CD4-positive, alpha-beta T cell treated with Interleukin-4 for 4 hours (primary cell): ENCODE measurements at regions not wholly inside any gene's neighbourhood (a gene's known extent, or its start where the extent isn't known, plus 50 kb on each side); places are given as distances from the start of the nearest gene placed in this dataset.

ENCODE experiments used
- DNase-seq: peaks from one replicate; pipeline ENCODE4 v3.0.0-alpha.2; 2020

DNA sequence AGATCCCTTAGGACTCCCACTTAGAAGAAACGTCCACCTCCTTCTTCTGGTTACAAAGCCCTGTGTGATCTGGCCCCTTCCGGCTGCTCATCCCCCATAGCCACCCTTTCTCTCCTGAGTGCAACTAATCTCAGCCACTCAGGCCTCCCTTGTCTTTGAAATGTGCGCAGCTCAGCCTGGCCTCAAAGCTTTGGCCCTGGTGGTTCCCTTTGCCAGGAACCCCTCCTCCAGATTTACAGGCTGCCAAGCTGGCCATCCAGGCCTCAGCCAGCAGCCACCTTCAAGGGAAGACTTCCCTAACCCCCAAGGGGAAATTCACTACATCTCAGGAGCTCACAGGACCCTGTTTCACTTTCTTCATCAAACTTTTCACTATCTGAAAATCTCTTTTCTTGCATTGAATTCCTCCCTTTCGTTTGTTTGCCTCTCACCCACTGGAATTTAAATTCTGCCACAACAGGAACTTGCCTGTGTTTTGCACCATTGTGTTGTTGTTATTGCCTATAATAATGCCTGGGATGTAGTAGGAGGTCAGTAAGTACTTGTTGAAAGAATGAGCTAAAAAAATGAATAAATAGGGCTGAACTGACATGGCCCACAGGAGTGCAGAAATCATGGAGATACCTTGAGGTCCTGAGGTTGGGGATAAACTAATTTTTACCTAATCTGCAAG lies 109.5 kb upstream of the PFN2 start:
- no peak for DNase-seq

DNA sequence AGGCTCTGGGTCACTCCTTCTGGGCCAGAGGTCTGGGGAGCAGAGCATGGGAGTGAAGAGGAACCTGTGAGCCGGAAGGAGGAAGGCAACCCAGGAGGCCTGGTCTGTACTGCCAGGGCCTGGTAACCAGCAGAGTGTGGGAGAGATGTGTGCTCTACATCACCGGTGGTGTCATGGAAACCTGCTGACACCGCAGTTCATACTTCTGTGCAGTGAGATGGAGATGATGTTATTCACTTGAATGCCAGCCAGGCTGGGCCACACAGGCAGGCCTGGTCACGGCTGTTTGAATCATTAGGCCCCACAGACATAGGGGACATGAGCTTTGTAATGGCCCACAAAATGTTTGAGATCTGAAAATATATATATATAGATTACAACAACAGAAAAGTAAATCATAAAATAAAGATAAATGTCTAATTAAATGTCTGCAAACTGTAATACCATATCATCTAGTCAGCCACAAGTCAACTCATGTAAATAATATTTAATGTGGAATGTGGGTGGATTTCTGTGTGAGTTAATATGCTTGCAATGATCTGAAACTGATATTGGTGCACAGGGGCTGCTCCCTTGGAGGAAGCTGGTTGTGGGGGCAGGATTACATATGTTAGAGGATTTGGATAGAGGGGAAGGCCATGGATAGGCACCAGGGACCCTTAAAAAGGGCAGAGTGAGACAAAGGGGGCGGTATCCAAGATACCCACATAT lies 108.5 kb upstream of the PFN2 start:
- DNase-seq: no peak

DNA sequence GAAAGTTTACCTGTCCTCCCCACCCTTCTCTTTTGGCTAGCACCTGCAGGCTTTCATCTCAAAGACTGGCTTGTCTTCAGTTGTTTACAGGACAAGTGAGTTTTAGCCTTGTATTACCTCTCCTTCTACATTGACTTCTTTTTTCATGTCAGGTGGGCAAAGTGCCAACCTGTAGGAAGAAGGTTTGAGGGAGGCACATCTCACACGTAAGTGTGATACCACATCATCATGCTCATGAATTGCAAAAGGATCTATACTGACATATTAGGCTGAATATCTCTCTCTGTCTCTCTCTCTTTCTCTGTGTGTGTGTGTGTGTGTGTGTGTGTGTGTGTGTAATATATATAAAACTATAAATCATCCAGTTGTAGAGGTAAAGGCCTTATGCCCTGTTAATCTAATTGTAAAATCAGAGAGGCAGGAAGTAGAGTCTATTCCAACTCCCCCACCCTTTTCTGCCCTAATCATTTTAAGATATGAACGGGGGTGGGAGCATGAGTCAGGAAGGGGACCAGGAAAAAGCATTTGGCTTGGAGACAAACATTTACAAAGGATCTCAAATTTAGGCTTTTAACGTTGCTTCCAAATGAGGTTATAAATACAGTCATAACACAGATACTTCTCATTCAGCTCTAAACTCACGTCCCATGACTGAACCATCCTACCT lies 107.0 kb upstream of the PFN2 start:
- DNase-seq: no peak

DNA sequence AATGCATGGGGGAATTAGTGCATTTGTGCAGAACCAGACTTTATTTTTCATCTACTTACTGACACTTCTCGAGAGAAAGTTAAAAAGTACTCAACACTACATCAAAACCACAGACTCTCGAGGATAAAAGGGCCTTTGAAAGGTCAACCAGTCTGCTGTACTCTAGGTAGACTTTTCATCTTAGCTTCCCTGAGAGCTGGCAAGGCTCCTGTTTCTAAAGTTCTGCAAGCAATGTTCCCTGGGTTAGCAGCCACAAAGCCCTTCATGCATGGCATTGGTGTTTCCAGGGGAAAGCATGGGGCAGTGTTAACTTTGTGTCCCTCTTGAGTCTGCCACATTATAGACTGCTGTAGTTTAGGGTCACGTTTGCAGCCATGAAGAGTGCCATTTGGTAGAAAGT lies 106.4 kb upstream of the PFN2 start:
- no peak for DNase-seq

DNA sequence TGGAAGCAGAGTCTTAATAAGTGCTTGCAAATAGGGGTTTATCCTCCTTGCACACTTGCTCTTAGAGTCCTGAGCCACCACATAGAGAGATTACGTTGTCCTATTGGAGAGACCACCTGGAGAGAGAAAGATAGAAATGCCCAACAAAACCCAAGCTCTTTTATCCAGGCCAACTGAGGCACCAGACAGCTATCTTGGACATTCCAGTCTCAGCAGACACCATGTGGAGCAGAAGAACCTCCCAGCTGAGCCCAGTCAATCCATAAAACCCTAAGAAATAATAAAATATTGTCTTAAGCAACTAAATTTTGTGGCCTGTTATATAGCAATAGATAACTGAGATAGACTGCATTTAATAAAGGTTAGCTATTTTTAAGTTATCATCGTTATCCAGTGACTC lies 105.7 kb upstream of the PFN2 start:
- DNase-seq: no peak

DNA sequence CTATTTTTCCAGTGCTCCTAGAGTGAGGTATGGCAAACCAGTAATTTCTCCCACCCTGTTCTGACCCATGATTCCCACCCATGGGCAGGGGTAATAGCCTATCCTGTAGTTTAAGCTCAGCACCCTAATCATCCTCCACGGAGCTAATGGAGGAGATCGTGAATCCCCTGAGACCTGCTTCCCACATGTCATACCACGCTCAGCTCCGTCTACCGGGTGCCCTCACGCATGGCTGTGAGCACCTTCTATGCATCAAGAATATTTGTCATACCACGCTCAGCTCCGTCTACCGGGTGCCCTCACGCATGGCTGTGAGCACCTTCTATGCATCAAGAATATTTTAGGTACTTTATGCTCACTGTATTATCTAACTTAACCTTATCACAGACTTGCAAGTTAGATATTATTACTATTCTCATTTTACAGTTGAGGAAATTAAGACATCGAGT lies 104.7 kb upstream of the PFN2 start:
- DNase-seq: no peak

DNA sequence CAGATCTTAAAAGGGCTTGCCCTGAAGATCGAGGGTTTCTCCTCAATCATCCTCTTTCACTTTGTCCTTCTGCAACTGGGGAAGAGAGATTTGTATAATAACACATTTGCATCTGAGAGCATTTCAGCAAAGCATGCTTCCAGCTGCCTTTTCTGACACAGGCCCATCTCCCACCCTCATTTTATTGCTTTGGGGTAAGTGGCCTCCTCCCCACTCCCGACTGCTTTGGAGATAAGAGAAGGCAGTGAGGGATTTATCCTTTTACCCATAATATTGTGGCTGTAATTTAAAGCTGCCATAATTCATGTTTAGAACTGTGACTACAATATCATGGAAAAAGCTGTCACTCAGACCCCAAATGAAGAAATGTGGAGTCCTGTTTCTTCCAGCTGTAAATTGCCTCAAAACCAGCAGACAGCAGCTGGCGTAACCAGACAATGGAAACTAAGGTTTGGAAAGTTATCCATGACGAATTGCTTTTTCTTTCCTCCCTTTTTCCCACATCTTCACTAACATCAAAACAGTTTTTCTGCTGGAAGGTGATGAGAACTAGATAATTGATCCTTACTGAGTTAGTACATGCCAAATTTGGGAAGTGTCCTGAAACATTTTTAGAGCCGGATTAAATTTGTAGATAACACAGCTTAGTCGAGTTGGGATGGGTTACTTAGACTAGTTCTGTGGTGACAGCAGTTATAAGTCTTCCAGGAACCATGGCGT lies 104.2 kb upstream of the PFN2 start:
- DNase-seq: no peak

DNA sequence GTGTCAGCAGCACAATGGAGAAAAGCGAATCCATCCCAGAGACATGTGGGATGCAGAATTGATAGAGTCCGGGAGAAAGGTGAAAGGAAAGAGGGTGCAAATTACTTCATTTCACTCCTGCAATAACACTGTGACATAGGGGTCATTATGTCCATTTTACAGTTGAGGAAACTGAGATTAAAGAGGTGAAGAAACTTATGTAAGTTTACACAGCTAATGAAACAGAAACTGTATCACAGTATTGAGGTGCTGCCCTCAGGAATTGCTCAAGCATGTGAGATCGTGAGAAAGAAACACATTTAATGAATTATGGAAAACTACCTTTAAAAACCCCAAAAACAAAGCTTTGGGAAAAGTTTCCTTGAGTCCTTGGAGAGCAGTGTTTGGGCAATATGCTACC lies 103.6 kb upstream of the PFN2 start:
- DNase-seq: no peak

DNA sequence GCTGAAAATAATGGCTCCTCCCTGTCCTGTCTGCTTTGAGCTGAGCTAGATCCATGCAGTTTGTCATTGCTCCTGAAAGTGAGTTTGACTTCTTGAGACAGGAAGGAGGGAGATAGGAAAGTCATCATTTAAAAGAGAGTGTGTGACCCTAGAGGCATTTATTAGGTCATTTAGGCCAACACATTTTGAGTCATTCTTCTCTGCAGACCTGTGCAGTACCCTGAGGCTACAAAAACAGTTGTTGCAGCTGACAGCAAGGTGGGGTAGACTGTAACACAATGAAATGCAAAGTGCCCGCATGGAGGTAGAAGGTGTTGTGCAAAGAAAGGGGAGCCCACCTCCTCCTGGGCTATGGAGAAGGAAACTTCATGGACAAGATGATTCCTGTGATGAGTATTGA lies 102.8 kb upstream of the PFN2 start:
- no peak for DNase-seq

DNA sequence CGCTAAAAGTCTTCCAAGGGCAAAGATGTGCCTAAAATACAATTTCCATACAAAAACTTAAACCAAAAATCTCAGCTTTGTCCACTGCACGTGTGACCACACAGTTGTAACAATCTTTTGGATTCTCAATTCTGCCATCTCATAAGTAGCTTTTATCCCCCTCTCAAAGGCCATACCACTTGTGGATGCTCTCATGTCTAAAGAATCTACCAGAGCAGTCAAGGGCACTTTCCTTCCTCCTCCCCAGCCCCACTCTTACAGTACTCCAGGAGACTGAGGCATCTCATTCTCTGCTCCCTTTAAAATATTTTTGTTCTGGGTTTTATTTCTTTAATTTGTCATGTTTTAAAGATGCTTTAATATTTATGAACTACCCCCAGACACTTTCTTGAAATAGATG lies 102.3 kb upstream of the PFN2 start:
- no peak for DNase-seq

DNA sequence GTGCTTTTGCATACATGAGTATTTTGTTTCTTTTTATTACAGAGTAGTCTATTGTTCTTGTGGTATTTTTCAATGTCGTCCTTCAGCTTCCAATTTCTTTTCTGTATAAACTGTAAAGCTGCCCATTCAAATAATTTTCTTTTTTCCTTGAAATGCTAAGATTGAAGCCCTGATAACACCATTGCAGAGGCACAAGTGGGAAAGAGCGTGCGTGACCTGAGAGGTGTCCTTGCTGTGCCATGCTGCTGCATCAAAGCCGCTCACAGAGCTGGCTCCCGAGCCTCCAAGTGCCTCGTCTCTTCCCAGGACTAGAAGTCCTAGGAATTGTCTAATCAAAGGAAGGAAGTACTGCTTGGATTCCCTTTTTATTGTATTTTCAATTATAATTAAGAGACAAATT lies 101.9 kb upstream of the PFN2 start:
- no peak for DNase-seq

DNA sequence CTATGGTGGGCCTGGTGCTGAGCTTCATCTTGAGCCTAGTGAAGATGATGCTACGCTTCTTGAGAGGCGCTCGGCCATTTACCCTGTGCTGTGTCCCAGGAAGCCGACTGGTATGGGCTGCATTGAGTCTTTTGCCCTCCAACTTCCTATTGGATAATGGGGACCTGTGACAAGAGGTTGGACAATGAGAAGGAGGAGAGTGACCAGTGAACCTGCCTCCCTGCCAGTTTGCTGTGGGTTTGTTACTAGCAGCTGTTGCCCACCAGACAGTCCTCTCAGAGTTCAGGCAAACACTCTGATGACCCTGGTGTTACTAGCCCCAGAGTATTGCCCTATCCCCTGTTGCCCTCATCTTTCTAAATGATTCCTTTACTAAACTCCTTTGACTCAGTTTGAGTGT lies 99.6 kb upstream of the PFN2 start:
- no peak for DNase-seq

DNA sequence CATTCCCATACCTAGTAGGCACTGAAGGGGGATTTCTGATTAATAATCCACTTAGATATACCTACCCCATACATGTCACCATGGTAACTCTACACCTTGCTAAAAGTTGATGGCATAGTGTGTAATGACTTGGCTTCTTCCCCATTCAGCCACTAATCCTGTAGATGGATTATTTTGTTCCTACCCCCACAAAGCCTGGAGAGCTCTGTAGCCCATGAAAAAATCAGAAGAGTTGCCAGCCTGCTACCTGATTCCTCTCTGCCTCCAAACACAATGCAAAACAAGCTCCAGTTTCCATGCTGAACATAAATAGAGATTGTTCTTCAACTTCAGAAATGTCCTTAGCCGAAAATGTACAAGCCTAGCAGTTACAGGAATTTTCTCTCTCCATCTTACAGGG lies 98.9 kb upstream of the PFN2 start:
- DNase-seq: no peak

DNA sequence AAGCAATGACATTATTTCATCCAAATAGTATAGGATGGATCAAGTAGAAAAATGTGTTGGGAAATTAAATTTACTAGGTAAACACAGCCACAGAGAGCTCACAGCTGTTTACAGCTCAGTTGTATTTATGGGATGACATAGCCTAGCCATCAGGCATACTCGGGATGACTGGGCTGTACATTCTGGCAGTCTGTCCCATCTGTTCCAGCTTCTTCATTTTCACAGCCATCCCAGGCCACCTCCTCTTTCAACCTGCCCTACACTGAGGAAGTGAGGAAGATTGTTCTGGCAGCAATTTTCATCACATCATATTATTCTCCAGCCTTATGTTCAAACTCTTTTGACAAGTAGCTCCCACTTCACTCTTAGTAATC lies 98.4 kb upstream of the PFN2 start:
- no peak for DNase-seq

DNA sequence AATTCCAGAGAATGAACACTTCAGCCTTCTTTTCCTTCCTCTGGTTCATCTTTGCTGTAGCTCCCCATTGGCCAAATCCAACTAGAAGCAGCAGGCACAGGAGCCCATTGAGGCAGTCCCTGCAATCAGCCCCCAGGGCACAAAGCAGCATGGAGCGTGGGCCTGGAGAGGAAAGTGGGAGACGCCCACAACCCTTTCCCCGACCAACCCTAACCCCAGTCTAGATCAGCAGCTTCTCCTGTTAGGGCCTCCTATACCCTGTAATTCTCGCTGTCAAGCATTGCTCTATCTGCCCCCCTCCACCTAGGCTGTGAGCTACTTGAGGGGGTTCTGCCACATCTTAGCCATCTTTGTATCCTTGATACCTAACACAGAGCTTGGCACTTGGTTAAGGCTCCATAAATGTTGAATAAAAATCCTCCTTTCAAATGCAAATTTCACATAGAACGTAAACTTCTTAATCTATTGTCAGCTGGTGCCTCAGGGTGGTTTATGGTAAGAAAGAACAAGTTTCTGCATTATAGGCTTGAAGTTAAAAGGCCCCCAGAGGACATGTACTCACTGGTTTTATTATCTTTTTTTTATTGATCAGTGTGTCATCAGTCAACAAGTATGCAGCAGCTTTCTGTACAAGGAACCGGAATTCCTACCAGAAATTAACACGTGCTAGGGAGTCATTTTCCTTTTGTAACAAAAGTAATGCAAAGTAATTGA lies 97.9 kb upstream of the PFN2 start:
- DNase-seq: no peak

DNA sequence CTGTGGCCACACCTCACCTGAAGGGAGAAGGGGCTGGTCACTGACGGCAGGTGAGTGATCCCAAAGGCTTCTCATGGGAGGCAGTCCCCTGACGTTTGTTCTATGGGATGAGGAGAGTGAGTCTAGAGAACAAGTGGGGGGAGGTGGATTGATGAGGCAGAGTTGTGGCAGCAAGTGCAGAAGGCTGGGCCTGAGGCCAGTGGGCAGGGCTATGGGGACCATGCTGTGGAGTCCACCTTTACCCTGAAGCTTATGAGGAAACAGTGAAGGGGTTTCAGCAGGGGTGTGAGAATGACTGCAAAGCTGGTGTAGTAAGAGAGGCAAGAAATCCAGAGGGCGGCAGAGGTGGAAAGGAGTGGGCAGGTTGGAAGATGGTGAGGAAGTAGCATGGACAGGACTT lies 96.9 kb upstream of the PFN2 start:
- no peak for DNase-seq

DNA sequence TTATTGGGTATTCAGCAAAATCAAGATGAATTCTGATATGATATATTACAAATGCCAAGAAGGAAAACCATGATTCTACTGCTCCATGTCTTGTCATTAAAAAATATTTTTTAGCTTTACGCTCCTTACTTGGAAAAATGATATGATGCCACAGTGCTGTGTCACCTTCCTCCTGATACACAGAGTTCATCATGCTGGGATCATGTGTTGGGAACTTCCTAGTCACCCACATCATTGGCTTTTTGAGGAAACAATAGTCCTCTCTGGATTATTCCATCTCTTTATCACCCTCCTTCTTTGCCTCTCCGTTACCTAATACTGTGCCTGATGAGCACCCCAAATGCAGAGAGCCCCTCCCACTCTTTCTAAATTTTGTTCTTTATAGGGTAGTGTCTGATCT lies 94.3 kb upstream of the PFN2 start:
- no peak for DNase-seq

DNA sequence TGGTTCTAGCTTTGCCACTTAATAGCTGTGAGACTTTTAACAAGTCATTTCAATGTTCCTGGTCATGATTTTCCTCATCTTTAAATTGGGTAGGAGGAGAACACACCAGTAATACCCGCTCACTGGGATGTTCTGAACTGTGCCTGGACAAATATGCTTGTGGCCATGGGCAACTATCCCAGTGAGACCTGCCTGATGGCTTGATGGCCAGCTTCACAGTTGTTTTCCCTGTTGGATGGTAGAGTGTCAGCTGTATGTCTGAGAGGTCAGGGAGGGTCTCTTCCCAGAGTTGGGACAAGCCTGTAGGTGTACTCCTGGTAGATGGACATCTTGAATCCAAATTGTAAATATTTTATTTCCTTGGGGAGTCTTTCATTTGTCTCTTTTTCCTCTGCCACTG lies 92.5 kb upstream of the PFN2 start:
- no peak for DNase-seq

DNA sequence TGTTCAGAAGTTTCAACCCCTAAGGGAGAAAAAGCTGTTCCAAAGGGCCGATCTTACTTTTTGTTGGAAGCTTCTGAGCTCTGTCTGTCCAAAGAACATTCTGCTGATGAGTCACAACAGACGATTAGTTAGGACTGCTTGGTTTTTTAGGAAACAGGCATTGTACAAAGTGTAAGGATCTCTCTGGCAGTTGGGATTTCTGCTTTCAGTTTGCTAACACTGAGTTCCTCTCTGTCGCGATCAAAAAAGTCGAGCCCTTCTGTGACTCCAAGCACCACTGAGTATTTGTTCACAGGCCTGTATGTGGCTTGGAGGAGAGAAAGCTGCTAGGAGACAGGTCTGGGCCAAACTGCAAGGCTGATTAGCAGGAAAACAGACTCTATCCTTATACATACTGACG lies 91.8 kb upstream of the PFN2 start:
- no peak for DNase-seq

DNA sequence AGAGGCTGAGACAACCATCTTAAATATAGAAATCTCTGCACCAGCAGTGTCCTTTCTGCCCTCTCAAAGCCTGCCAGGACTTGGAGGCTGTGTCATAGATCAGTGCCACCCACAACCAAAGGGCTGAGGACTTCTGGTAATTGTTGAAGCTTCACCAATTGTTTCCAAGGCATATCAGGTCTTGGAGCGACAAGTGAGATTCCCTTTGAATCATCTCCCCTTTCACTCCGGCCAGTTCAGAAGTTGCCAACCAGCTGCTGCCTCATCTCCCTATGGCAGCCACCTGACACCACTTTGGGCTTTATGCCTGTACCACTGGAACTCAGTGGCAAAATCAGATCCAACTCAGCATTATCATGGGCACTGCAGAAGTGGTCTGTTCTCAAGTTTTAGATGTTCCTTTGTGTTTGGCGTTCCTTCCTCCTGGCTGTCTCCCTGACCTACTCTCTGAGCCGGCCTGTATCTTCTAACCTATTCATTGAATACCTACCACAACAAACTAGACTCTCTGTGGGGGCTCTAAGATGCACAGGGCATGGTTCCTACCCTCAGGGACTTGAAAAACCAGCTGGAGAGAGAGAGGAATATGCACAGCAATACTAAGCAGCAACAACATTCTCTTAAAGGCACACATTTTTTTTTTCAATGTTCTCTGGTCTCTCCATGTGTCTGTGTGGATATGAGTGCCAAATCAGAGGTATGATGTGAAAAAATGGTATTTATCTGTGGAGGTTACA lies 90.8 kb upstream of the PFN2 start:
- DNase-seq: no peak

DNA sequence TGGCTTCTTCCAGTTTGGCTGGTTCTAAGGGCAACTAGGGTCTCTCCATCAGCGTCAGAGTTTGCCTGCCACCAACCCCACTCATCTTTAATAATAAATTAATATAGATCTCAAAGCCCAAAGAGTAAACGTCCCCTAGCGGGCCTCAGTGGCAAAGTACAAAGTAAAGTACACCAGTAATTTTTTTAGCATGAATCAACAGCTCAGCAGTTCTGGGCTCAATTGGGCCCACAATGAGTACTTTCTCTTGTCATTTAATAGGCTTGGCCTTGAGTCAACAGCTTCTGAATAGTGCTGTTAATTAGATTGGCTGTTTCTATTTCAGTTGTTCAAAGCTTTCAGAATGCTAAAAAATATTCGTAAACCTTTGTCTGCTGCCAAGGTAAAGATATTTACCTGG lies 89.0 kb upstream of the PFN2 start:
- no peak for DNase-seq

DNA sequence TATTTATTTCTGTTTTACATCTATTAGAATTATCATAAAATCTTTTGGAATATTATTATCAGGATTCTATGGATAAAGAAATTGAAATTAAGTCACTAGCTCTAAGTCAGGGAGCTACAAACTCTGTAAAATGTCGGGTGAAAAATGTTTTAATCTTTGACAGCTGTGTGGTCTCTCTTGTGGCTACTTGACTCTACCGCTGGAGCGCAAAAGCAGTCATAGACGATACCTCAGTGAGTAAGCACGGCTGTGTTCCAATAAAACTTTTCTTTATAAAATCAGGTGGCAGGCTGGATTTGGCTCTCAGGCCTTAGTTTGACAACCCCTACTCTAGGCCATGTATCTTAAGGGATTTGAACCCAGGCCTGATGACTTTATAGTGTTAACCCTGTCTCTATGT lies 88.5 kb upstream of the PFN2 start:
- DNase-seq: no peak

DNA sequence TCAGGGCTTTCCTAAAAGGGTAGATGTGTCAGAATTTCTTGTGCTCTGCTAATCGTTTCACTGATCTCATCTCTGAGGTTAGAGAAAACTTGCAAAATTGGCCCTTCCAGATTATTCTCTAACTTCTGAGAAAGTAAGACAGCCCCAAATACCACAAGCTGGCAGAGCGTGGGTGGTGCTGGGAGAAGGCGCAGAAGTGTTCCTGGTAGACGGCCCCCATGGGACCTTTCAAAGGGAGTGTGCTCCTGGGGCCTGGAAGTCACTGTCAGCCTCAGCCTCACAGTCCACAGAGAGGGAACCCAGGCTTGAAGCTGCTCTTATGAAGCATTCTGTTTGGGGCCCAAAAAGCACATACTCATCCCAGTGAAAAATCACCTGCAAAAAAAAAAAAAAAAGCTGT lies 86.5 kb upstream of the PFN2 start:
- no peak for DNase-seq
